Heart left ventricle (tissue), 13 donors: ENCODE measurements at regions not wholly inside any gene's neighbourhood (a gene's known extent, or its start where the extent isn't known, plus 50 kb on each side); places are given as distances from the start of the nearest gene placed in this dataset.

Experiments used
- CTCF ChIP-seq, 12 donors: fragments of 200-600 bp; sonication (generic) in 4 of 12; IDR thresholded peaks; one replicate each; pipeline versions ENCODE4 v1.5.0 to v1.8.0; 2018 to 2022; ENCODE audit warnings: antibody characterized with exemption in 12 of 12, mild to moderate bottlenecking in 5 of 12
- POLR2A ChIP-seq, 2 donors: fragments of 450-650 bp; IDR thresholded peaks; one replicate each; pipeline ENCODE4 v1.6.1; 2017; ENCODE audit warnings: antibody characterized with exemption in 2 of 2, mild to moderate bottlenecking in 2 of 2, moderate library complexity in 2 of 2
- donor health status: ischemic (EF 13 %, LVEDD 7.1; RV severe dilation, severe dysfunction).
- donor health status: DM: no; HTN: yes; CAD: no.
- donor health status: DM: no; HTN: no; CAD: no.
- donor health status: ischemic (EF 25% LVEDD 6.9; RV normal size, moderate dysfunction).
- donor health status: ischemic (EF 25% LVEDD 5.7; RV mildly dilated, moderate dysfunction).
- donor health status: ischemic (EF 35%, LVEDD 5.7; RV mildly dilated, moderate dysfunction).
- donor health status: nonischemic (EF 11% LVEDD 7.7; RV severe dilation, severe dysfunction).
- donor health status: DM: yes; HTN: yes; CAD: no.
- donor health status: PGD.
- donor health status: ischemic (EF 29% LVEDD 5.4; RV normal size, mild dysfunction).
- donor health status: nonischemic (EF 23%, LVEDD 6.1; RV moderate dilation, normal function).

GRCh38 chr3:109631897-109632296 is 294.6 kb upstream of the DPPA4 start:
- TF ChIP-seq CTCF (IDR thresholded peaks at IDR 0.05), result no peak
- no peak for TF ChIP-seq POLR2A (IDR thresholded peaks at IDR 0.05)
